Adipocyte (in vitro differentiated cells): ENCODE measurements at regions not wholly inside any gene's neighbourhood (a gene's known extent, or its start where the extent isn't known, plus 50 kb on each side); places are given as distances from the start of the nearest gene placed in this dataset.
"Not testable (repeated sequence)": the region's sequence is repeated elsewhere in the genome, so short reads cannot be mapped to it uniquely, and the experiment has no call there.

Experiments used
- DNase-seq: peaks from one replicate; pipeline ENCODE4 v3.0.0-alpha.2; 2015; ENCODE audit warnings: low read depth
- H3K27me3 ChIP-seq: replicated peaks from 2 replicates; pipeline ENCODE4 v1.7.0; 2013; ENCODE audit warnings: mild to moderate bottlenecking, low read length, moderate library complexity; ENCODE audit not compliant: control insufficient read depth, insufficient read depth
- H3K36me3 ChIP-seq: 2 replicates; pipeline ENCODE4 v1.7.0; 2013; ENCODE audit warnings: low read length, mild to moderate bottlenecking, moderate library complexity; ENCODE audit not compliant: control insufficient read depth, insufficient read depth, severe bottlenecking
- H3K4me1 ChIP-seq: 2 replicates; pipeline ENCODE4 v1.7.0; 2013; ENCODE audit warnings: mild to moderate bottlenecking, low read length, moderate library complexity; ENCODE audit not compliant: control insufficient read depth, insufficient read depth
- H3K4me3 ChIP-seq: 2 replicates; pipeline ENCODE4 v1.7.0; 2013; ENCODE audit warnings: mild to moderate bottlenecking, low read length, moderate library complexity
- H3K9ac ChIP-seq: 2 replicates; pipeline ENCODE4 v1.7.0; 2013; ENCODE audit warnings: mild to moderate bottlenecking, low read length, moderate library complexity
- H3K9me3 ChIP-seq: 2 replicates; pipeline ENCODE4 v1.7.0; 2013; ENCODE audit warnings: mild to moderate bottlenecking, low read length, moderate library complexity; ENCODE audit not compliant: control insufficient read depth

- no peaks in the 10 kb centered on the region for H3K36me3 ChIP-seq
- no peak for DNase-seq
- H3K27me3 ChIP-seq = peaks cover 3% of the 10 kb centered on the region
- no peak overlapping the region for H3K9ac ChIP-seq
- no peak overlapping the region for H3K4me3 ChIP-seq
- H3K9me3 ChIP-seq = no peaks in the 10 kb centered on the region
- H3K4me1 ChIP-seq = peaks cover 4% of the 10 kb centered on the region
Observed at GRCh38 chr4:15194520-15194919, 192.2 kb downstream of the CPEB2 start.

GRCh38 chr4:15197005-15197404 is 194.7 kb downstream of the CPEB2 start:
- H3K9ac ChIP-seq = no peak overlapping the region
- peaks cover 5% of the 10 kb centered on the region for H3K27me3 ChIP-seq
- H3K4me3 ChIP-seq = no peak overlapping the region
- H3K9me3 ChIP-seq = no peaks in the 10 kb centered on the region
- H3K4me1 ChIP-seq = peaks cover 4% of the 10 kb centered on the region
- peak; percentile 64 for DNase-seq
- no peaks in the 10 kb centered on the region for H3K36me3 ChIP-seq

GRCh38 chr4:15198070-15198727 is 195.9 kb downstream of the CPEB2 start:
- H3K4me3 ChIP-seq = no peak overlapping the region
- no peak overlapping the region for H3K9ac ChIP-seq
- H3K27me3 ChIP-seq = peaks cover 5% of the 10 kb centered on the region
- H3K36me3 ChIP-seq = no peaks in the 10 kb centered on the region
- H3K4me1 ChIP-seq = peaks cover 4% of the 10 kb centered on the region
- peak; percentile 13 for DNase-seq
- H3K9me3 ChIP-seq = no peaks in the 10 kb centered on the region

GRCh38 chr4:15201782-15202181 is 199.5 kb downstream of the CPEB2 start:
- Histone ChIP-seq H3K4me1 (peaks cover 4% of the 10 kb centered on the region), H3K4me3 (no peak overlapping the region), H3K36me3 (no peaks in the 10 kb centered on the region), H3K9ac (no peak overlapping the region), H3K27me3 (peaks cover 2% of the 10 kb centered on the region), H3K9me3 (peaks cover 13% of the 10 kb centered on the region)
- no peak for DNase-seq

GRCh38 chr4:15202481-15202880 is 200.2 kb downstream of the CPEB2 start:
- Histone ChIP-seq H3K36me3 (no peaks in the 10 kb centered on the region), H3K9ac (no peak overlapping the region), H3K4me1 (no peaks in the 10 kb centered on the region), H3K4me3 (no peak overlapping the region), H3K9me3 (peaks cover 19% of the 10 kb centered on the region), H3K27me3 (peaks cover 2% of the 10 kb centered on the region)
- DNase-seq = no peak

GRCh38 chr4:15206526-15206925 is 204.2 kb downstream of the CPEB2 start:
- not testable (repeated sequence) for H3K9ac ChIP-seq, H3K36me3 ChIP-seq, H3K4me1 ChIP-seq, H3K27me3 ChIP-seq, DNase-seq
- Histone ChIP-seq H3K9me3 (peaks cover 19% of the 10 kb centered on the region), H3K4me3 (peak overlapping the region; percentile 4)

GRCh38 chr4:15213302-15213970 is 211.2 kb downstream of the CPEB2 start:
- no peak for DNase-seq
- Histone ChIP-seq H3K4me1 (peaks cover 7% of the 10 kb centered on the region), H3K4me3 (peak overlapping the region; percentile 0), H3K9ac (no peak overlapping the region), H3K36me3 (no peaks in the 10 kb centered on the region), H3K27me3 (no peaks in the 10 kb centered on the region), H3K9me3 (peaks cover 9% of the 10 kb centered on the region)

GRCh38 chr4:15215109-15215508 is 212.7 kb upstream of the C1QTNF7 start:
- Histone ChIP-seq H3K36me3 (no peaks in the 10 kb centered on the region), H3K4me1 (peaks cover 7% of the 10 kb centered on the region), H3K4me3 (no peak overlapping the region), H3K9me3 (peaks cover 9% of the 10 kb centered on the region), H3K27me3 (no peaks in the 10 kb centered on the region), H3K9ac (no peak overlapping the region)
- DNase-seq = no peak

- H3K27me3 ChIP-seq = peaks cover 8% of the 10 kb centered on the region
- no peaks in the 10 kb centered on the region for H3K9me3 ChIP-seq
- H3K4me1 ChIP-seq = no peaks in the 10 kb centered on the region
- H3K36me3 ChIP-seq = no peaks in the 10 kb centered on the region
- no peak for DNase-seq
- no peak overlapping the region for H3K9ac ChIP-seq
- no peak overlapping the region for H3K4me3 ChIP-seq
Observed at GRCh38 chr4:15226203-15226602, 201.6 kb upstream of the C1QTNF7 start.

- peak; percentile 96 for DNase-seq
- no peaks in the 10 kb centered on the region for H3K9me3 ChIP-seq
- H3K4me1 ChIP-seq = peaks cover 31% of the 10 kb centered on the region
- H3K27me3 ChIP-seq = peaks cover 6% of the 10 kb centered on the region
- H3K4me3 ChIP-seq = no peak overlapping the region
- no peaks in the 10 kb centered on the region for H3K36me3 ChIP-seq
- no peak overlapping the region for H3K9ac ChIP-seq
Observed at GRCh38 chr4:15231265-15232091, 196.4 kb upstream of the C1QTNF7 start.
